Cardiac septum (tissue), 1 donor: ENCODE measurements at regions not wholly inside any gene's neighbourhood (a gene's known extent, or its start where the extent isn't known, plus 50 kb on each side); places are given as distances from the start of the nearest gene placed in this dataset.

ENCODE experiments used
- DNase-seq: peaks from one replicate; pipeline ENCODE4 v3.0.0-alpha.2; 2020; ENCODE audit warnings: low spot score
- intact Hi-C: fragments of 100-400 bp; cut with DNase I; formaldehyde crosslinking; loops from one replicate; pipeline ENCODE4 v1.14.0; 2022
- donor health status: DM: no; HTN: no; CAD: no.

DNA sequence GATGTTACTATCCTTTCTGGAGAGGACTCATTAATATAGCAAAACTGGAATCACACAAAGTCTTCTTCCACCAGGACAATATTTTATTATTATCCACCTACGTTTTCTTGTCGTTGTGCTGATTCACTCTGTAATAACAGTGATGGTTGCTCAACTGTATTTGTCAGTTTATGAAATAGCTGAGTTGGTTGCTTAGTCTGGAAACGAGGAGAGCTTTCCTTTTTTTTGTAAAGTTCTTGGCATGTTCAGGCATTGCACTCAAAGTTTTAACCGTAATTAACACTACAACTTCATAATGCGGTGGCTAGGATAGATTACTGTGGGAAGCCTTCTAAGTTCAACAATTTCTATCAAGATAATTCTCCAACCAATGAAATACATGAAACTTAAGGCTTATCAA, 131.2 kb downstream of the RAP2B start:
- DNase-seq: no peak
- intact Hi-C loops: loop anchor here (5.0 kb wide), 1 partner anchor 251 kb away; no protein-coding TSS in a partner anchor

- intact Hi-C loops: no loop called here
- DNase-seq: no peak
Measured at GRCh38 chr3:153295901-153296300, 133.9 kb downstream of the RAP2B start.

DNA sequence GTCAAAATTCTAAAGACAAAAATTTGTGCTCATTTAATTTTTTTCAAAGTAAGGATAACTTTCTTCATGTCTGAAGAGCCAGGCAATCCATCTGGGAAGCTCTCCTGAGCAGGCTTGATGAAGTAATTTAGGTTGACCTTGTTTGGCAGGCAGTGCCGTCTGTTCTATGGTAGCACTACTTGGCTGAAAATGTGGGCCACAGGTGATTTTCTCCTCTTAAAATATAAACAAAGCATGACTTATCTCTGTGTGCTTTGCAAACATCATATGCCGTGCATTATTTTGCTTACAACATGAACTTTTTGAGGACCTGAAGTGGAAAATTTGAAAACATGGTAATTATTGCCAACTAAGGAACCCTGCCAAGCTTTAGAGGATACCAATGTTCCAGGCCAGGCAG, 143.2 kb downstream of the RAP2B start:
- no peak for DNase-seq
- intact Hi-C loops: no loop called here

- no peak for DNase-seq
- intact Hi-C loops: no loop called here
Measured at GRCh38 chr3:153311541-153311940, 149.5 kb downstream of the RAP2B start.

DNA sequence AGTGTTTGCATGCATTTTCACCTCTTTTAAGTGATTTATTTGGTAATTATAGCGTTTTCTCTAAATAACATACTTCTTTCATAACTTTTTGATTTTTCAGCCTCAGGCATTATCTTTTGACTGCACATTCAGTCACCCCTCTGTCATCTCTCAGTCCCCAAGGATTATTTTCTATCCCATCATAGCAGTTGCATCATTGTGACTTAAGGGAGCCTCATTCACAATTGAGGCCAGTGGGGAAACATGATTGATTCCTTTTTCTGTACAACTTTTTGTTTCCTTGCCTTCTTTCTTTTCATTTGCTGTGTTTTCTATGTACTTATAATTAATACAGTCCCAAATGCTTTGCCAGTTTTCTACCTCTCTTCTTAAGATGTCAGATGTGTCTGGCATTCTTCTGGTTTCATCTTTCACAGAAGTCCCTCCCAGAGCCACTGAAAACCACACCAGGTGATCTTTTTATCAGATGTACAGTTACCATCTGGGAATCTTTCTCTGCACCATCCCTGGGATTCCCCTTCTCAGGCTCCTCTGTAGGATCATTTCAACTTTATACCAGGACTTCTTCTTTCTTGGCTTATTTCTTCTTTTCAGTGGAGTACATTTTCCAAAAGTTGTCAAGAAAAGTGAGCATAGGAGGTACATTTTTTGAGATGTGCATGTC, 151.4 kb downstream of the RAP2B start:
- DNase-seq: no peak
- intact Hi-C loops: no loop called here

- intact Hi-C loops: no loop called here
- DNase-seq: no peak
Measured at GRCh38 chr3:153314038-153314437, 152.0 kb downstream of the RAP2B start.

- intact Hi-C loops: no loop called here
- DNase-seq: no peak
Measured at GRCh38 chr3:153315781-153316180, 153.8 kb downstream of the RAP2B start.

DNA sequence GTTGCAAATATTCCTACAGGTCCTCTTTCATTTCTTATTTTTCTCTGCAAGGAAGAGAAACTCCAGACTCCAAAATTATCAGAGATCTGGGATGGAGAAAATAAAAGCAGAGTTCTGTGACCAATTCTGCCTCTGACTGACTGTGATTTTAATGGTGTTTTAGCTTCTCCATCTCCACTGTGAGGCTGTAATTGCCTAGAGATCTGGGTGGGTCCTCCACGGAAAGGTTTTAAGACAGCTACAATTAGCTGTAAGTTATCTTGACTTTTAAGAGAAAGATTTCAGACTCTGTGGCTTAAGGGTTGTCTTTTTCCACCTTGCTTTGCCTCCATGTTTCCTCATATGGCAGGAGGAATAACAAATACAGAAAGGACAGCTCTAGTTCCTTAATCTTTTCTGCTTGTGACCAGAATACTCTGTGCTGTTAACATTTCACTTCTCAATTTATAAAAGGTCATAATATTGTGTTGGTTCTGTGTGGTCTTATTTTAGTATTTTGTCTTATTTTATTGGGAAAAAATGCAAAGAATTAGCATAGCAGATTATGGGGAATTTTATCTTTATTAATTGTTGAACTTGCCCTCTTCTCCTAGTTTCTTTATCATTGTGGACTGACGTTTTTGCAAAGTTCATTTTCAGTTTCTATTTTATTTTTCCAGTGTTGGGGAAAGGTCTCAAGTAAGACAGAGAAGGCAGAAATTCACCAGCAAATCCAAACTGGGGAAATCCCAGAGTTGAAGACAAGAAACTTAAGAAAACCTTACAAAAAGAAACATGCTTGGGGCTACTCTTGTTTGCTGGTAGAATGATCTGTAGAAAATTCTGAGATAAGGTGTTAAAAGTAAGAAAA, 157.9 kb downstream of the RAP2B start:
- DNase-seq: no peak
- intact Hi-C loops: no loop called here

- no peak for DNase-seq
- intact Hi-C loops: no loop called here
Measured at GRCh38 chr3:153320585-153321128, 158.6 kb downstream of the RAP2B start.

GRCh38 chr3:153328690-153329089, 166.7 kb downstream of the RAP2B start:
- DNase-seq: no peak
- intact Hi-C loops: no loop called here

DNA sequence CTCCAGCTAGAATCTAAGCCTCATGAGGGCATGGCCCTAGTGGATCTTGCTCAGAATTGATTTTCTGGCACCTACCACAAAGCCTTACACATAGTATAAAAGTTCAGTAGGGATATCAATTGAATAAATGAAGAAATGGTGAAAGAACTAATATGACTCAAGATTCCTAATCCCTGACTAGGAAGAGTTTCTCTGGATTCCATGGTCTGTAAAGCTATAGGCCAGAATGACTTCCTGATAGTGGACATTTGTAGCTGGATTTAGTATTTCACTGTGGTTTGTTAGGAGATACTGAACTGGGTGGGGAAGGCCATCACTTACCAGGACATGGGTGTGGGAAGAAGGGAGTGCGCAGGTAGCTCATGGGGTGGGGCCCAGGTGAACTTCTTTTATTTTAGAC, 168.9 kb downstream of the RAP2B start:
- DNase-seq: no peak
- intact Hi-C loops: no loop called here

GRCh38 chr3:153331676-153332075, 169.7 kb downstream of the RAP2B start:
- DNase-seq: no peak
- intact Hi-C loops: no loop called here

DNA sequence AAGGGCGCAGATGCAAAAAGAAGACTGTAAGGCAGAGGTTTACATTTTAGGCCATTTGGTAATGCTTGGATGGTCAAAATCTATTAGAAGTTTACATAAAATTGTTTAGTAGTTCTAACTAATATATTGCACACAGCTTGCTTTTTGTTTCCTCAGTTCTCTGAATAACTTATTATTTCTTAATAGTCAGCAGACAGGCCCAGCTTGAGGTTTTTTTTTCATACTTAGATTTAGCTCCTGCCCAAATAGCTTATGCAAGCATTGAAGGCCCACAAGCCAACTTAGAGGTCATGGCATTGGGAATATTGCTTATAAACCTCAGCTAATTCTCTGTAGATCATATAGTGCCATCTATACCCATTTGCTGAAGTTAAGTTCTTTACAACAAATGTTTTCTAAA, 172.5 kb downstream of the RAP2B start:
- intact Hi-C loops: no loop called here

GRCh38 chr3:153337369-153337768, 175.3 kb downstream of the RAP2B start:
- intact Hi-C loops: no loop called here

More for the DNA sequence above, 172.5 kb downstream of the RAP2B start:
- no peak for DNase-seq

GRCh38 chr3:153338487-153338886, 176.5 kb downstream of the RAP2B start:
- intact Hi-C loops: no loop called here
- no peak for DNase-seq

More at GRCh38 chr3:153337369-153337768, 175.3 kb downstream of the RAP2B start:
- DNase-seq: no peak

DNA sequence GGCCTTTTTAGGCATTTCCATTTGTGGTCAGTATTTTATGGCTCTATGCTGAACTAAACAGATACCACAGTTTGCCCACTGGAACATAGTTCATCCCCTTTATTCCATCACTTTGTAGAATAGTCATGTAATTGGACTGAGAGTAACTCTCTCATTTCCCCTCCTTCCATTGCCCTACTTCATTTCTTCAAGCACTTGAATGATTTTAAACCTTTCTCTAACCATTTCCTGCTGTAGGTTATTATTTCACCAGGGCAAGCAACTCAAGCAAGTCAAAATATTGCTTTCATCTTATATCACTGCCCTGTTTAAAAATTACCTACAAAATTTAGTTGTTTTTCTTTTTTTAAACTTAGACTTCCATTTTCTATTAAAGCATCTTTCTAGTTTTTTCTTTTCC, 177.0 kb downstream of the RAP2B start:
- intact Hi-C loops: no loop called here
- DNase-seq: no peak

DNA sequence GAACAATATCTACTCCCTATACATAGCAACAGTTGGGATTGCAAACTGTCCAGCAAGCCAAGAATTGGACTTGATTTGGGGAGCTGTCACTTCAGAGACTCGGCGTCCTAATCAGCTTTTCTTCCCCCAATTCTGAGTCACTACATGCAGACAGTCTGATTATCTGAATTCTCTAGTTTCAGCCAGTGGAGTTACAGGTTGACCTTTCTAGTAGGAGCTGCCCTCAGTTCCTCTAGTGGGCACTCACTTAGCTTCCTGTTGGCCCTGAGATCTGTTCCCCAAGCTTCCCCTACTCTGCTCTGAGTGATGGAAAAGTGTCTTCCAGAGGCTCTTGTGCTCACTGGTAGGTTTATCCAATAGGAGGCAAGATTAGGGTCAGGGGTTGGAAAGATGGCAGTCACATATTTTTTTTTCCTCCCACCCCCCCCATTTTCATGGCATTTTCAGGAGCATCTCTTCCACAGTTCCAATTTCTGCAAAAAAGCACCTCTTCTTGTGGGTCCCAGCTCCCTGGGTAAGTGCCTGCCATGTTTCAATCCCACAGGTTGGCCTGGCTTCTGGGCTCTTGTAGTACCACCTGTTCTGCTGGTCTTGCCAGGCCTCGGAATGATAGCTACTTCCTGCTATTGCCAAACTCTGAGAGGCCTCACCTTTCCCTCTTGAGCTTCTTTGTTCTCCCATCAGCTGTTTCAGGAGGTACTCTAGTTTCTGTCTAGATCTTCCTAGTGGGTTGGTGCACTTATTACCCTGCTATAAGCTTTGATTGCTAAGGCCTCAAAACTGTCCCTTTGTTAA, 182.2 kb downstream of the RAP2B start:
- intact Hi-C loops: no loop called here

GRCh38 chr3:153348457-153349107, 186.6 kb downstream of the RAP2B start:
- intact Hi-C loops: no loop called here
- DNase-seq: no peak

More for the DNA sequence above, 182.2 kb downstream of the RAP2B start:
- DNase-seq: no peak

DNA sequence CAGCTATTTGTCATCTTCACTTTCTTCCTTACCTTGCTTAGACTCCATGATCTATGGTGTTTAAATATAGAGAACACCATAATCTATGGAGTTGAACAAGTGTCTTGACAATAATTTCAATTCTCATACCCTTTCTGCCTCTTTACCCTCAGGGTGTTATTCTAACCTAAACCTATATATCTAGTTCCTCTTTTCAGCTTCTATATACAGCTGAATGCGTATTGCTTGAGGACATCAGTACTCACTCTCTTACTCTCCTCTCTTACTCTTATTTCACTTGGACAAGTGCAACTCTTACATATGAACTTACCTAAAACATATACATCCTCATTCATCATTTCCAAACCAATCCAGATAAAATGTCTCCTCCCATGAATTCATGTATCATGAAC, 187.1 kb downstream of the RAP2B start:
- no peak for DNase-seq
- intact Hi-C loops: no loop called here

- intact Hi-C loops: no loop called here
- no peak for DNase-seq
Measured at GRCh38 chr3:153350420-153350819, 188.4 kb downstream of the RAP2B start.
